SJSA1 (cell line): ENCODE measurements at regions not wholly inside any gene's neighbourhood (a gene's known extent, or its start where the extent isn't known, plus 50 kb on each side); places are given as distances from the start of the nearest gene placed in this dataset.

Experiments used
- DNase-seq, 2 experiments: peaks; one replicate each; pipeline ENCODE4 v3.0.0-alpha.2; 2015 to 2020; ENCODE audit warnings: low spot score in 2 of 2, low read depth in 1 of 2
- H3K27ac ChIP-seq: fragments of 250-450 bp; sonication (Bioruptor Pico); 2 replicates; pipeline ENCODE4 v1.5.1; 2020; ENCODE audit warnings: mild to moderate bottlenecking, moderate library complexity
- H3K27me3 ChIP-seq: fragments of 250-450 bp; sonication (Bioruptor Pico); replicated peaks from 2 replicates; pipeline ENCODE4 v1.5.1; 2020; ENCODE audit warnings: mild to moderate bottlenecking, moderate library complexity
- H3K36me3 ChIP-seq: fragments of 250-450 bp; sonication (Bioruptor Pico); 2 replicates; pipeline ENCODE4 v1.5.1; 2020; ENCODE audit warnings: mild to moderate bottlenecking
- H3K4me1 ChIP-seq: fragments of 250-450 bp; sonication (Bioruptor Pico); replicated peaks from 2 replicates; pipeline ENCODE4 v1.6.1; 2021; ENCODE audit warnings: mild to moderate bottlenecking
- H3K4me3 ChIP-seq: fragments of 250-450 bp; sonication (Bioruptor Pico); 2 replicates; pipeline ENCODE4 v1.5.1; 2020; ENCODE audit warnings: mild to moderate bottlenecking
- H3K9me3 ChIP-seq: fragments of 250-450 bp; sonication (Bioruptor Pico); replicated peaks from 2 replicates; pipeline ENCODE4 v1.5.1; 2020; ENCODE audit warnings: mild to moderate bottlenecking

GRCh38 chr1:84742653-84743052, 52.4 kb upstream of the SSX2IP start:
- no peak overlapping the region for H3K27ac ChIP-seq
- 0 out of 2 replicates have a peak, but pooled peaks cover 5% of the 10 kb centered on the region for H3K4me1 ChIP-seq
- H3K27me3 ChIP-seq = no peaks in the 10 kb centered on the region
- no peak overlapping the region for H3K4me3 ChIP-seq
- H3K9me3 ChIP-seq = no peaks in the 10 kb centered on the region
- no peak for DNase-seq
- H3K36me3 ChIP-seq = no peaks in the 10 kb centered on the region

GRCh38 chr1:84740050-84740714, 49.9 kb upstream of the SSX2IP start:
- no peaks in the 10 kb centered on the region for H3K36me3 ChIP-seq
- H3K9me3 ChIP-seq = no peaks in the 10 kb centered on the region
- no peaks in the 10 kb centered on the region for H3K27me3 ChIP-seq
- H3K4me3 ChIP-seq = no peak overlapping the region
- 0 out of 2 replicates have a peak, but pooled peaks cover 5% of the 10 kb centered on the region for H3K4me1 ChIP-seq
- no peak overlapping the region for H3K27ac ChIP-seq
- no peak for DNase-seq
